CD4-positive, CD25-positive, alpha-beta regulatory T cell (primary cell): ENCODE measurements at regions not wholly inside any gene's neighbourhood (a gene's known extent, or its start where the extent isn't known, plus 50 kb on each side); places are given as distances from the start of the nearest gene placed in this dataset.
"Not testable (repeated sequence)": the region's sequence is repeated elsewhere in the genome, so short reads cannot be mapped to it uniquely, and the experiment has no call there.

Experiments used
- ATAC-seq, 2 donors: fragments of 150-1000 bp; cut with Tn5 transposase; one replicate each; pipeline ENCODE4 v1.10.0; 2021; ENCODE audit warnings: low read depth in 2 of 2, moderate number of reproducible peaks in 2 of 2, moderate library complexity in 1 of 2
- DNase-seq, 3 donors: peaks; one replicate each; pipeline versions ENCODE4 v3.0.0 to v3.0.0-alpha.2; 2012 to 2022; ENCODE audit warnings: mixed read lengths in 1 of 3
- H3K27ac ChIP-seq: one replicate; pipeline ENCODE4 v1.7.0; 2013; ENCODE audit warnings: mild to moderate bottlenecking, low read length; ENCODE audit not compliant: insufficient read depth, poor library complexity, severe bottlenecking
- H3K27me3 ChIP-seq: one replicate; pipeline ENCODE4 v1.7.0; 2013; ENCODE audit warnings: low read length; ENCODE audit not compliant: control insufficient read depth, insufficient read depth
- H3K36me3 ChIP-seq: one replicate; pipeline ENCODE4 v1.7.0; 2013; ENCODE audit warnings: mild to moderate bottlenecking, low read length, moderate library complexity; ENCODE audit not compliant: control insufficient read depth, insufficient read depth
- H3K4me1 ChIP-seq: 2 replicates; pipeline ENCODE4 v1.7.0; 2013; ENCODE audit warnings: mild to moderate bottlenecking, low read length; ENCODE audit not compliant: insufficient read depth, control insufficient read depth, poor library complexity, severe bottlenecking
- H3K4me3 ChIP-seq: one replicate; pipeline ENCODE4 v1.7.0; 2013; ENCODE audit warnings: low read depth, mild to moderate bottlenecking, low read length, moderate library complexity
- H3K9me3 ChIP-seq, 2 experiments: 1 replicate in 1 of 2; 2 replicates in 1 of 2; pipeline ENCODE4 v1.7.0; 2013; ENCODE audit warnings: low read length in 2 of 2, mild to moderate bottlenecking in 1 of 2, moderate library complexity in 1 of 2; ENCODE audit not compliant: control insufficient read depth in 2 of 2
- H3K27ac Mint-ChIP-seq, 3 donors: one replicate each; pipeline ENCODE4 v1.8.0; 2020 to 2022; ENCODE audit warnings: mild to moderate bottlenecking in 3 of 3, mixed read lengths in 3 of 3, moderate library complexity in 2 of 3
- H3K27me3 Mint-ChIP-seq: one replicate; pipeline ENCODE4 v1.8.0; 2022; ENCODE audit warnings: mild to moderate bottlenecking, mixed read lengths
- H3K36me3 Mint-ChIP-seq: one replicate; pipeline ENCODE4 v1.8.0; 2020; ENCODE audit warnings: mixed read lengths
- H3K4me1 Mint-ChIP-seq, 4 donors: one replicate each; pipeline ENCODE4 v1.8.0; 2020 to 2022; ENCODE audit warnings: mixed read lengths in 4 of 4, mild to moderate bottlenecking in 1 of 4
- H3K4me3 Mint-ChIP-seq, 4 donors: one replicate each; pipeline ENCODE4 v1.8.0; 2020 to 2022; ENCODE audit warnings: mild to moderate bottlenecking in 4 of 4, mixed read lengths in 4 of 4, moderate library complexity in 3 of 4
- H3K9me3 Mint-ChIP-seq, 7 donors: one replicate each; pipeline ENCODE4 v1.8.0; 2020 to 2022; ENCODE audit warnings: mixed read lengths in 7 of 7, mild to moderate bottlenecking in 3 of 7, moderate library complexity in 2 of 7

DNA sequence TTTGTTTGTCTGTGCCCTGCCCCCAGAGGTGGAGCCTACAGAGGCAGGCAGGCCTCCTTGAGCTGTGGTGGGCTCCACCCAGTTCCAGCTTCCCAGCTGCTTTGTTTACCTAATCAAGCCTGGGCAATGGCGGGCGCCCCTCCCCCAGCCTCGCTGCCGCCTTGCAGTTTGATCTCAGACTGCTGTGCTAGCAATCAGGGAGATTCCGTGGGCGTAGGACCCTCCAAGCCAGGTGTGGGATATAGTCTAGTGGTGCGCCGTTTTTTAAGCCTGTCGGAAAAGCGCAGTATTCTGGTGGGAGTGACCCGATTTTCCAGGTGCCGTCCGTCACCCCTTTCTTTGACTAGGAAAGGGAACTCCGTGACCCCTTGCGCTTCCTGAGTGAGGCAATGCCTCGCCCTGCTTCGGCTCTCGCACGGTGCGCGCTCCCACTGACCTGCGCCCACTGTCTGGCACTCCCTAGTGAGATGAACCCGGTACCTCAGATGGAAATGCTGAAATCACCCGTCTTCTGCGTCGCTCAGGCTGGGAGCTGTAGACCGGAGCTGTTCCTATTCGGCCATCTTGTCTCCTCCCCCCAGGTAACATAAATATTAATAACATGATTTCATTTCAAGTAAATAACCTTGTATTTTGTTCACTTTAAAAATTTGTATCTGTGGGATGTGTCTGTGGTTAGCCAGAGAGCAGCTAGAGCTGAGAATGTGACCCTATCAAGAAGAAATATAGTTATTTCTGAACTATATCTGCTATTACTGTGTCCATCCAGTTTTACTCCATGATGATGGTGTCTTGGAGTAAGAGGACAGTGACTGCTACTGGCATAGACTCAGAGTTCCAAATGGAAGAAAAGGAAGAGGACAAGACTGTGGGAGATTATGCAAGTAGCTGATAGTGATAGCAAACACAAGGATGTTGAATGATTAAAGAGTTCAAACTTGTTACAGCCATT lies 305.1 kb upstream of the TCF4 start:
- H3K27me3 ChIP-seq, H3K4me3 Mint-ChIP-seq, H3K27me3 Mint-ChIP-seq, ATAC-seq, H3K4me1 ChIP-seq, H3K9me3 ChIP-seq, H3K36me3 Mint-ChIP-seq, DNase-seq, H3K27ac Mint-ChIP-seq, H3K4me3 ChIP-seq, H3K4me1 Mint-ChIP-seq, H3K27ac ChIP-seq, H3K36me3 ChIP-seq: not testable (repeated sequence)
- peaks cover 0 to 11% (median 3%) of the 10 kb centered on the region in 7 donors for H3K9me3 Mint-ChIP-seq

DNA sequence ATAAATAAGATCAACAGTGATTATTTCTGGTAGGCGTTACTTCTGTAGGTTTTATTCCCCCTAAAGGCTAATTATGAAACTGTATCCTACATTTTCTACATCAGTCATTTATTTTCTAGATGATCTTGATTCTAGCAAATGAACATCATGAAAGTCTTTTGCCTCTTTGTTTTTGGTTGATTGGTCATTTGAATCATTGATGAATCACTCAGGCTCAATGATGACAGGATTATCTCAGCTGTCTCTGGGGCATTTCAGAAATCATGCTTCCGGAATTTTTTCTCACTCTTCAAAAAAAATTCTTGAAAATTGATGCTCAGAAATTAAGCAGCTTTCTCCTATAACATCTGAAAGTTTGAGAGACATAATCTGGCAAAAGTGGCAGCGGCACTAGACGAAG lies 298.9 kb upstream of the TCF4 start:
- H3K4me1 Mint-ChIP-seq: no peaks in the 10 kb centered on the region
- no peaks in the 10 kb centered on the region for H3K36me3 Mint-ChIP-seq
- Histone ChIP-seq H3K27ac (no peak overlapping the region), H3K27me3 (no peaks in the 10 kb centered on the region), H3K4me3 (no peak overlapping the region), H3K9me3 (no peaks in the 10 kb centered on the region), H3K36me3 (no peaks in the 10 kb centered on the region), H3K4me1 (no peaks in the 10 kb centered on the region)
- H3K27me3 Mint-ChIP-seq: no peaks in the 10 kb centered on the region
- ATAC-seq (no peak), DNase-seq (no peak)
- peaks cover 0 to 2% (median 0%) of the 10 kb centered on the region in 7 donors for H3K9me3 Mint-ChIP-seq
- no peak overlapping the region for H3K27ac Mint-ChIP-seq
- H3K4me3 Mint-ChIP-seq: no peak overlapping the region

DNA sequence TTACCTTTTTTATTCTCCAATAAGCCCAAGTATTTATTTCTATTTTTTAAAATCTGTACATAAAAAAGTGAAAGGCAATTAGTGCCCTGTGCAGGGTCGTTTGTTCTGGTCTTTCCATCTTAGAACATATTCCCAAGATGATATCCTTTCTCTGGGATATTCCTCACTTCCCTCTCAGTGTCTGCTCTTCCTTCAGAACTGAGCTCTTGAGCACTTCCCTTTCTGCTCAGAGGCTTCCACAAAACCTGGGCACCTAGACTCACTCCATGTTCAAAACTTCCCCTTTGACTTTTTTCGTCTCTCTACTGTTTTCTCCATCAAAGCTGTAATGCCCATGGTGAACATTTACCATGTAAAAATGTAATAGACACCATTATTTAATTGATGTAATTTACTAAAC lies 296.5 kb upstream of the TCF4 start:
- Mint-ChIP-seq H3K27ac (no peak overlapping the region), H3K4me1 (no peaks in the 10 kb centered on the region), H3K4me3 (no peak overlapping the region), H3K9me3 (peaks cover 0 to 6% (median 0%) of the 10 kb centered on the region in 7 donors), H3K27me3 (no peaks in the 10 kb centered on the region), H3K36me3 (no peaks in the 10 kb centered on the region)
- no peak for ATAC-seq
- Histone ChIP-seq H3K9me3 (no peaks in the 10 kb centered on the region), H3K27ac (no peak overlapping the region), H3K4me1 (no peaks in the 10 kb centered on the region), H3K27me3 (no peaks in the 10 kb centered on the region), H3K36me3 (no peaks in the 10 kb centered on the region), H3K4me3 (no peak overlapping the region)
- no peak for DNase-seq

DNA sequence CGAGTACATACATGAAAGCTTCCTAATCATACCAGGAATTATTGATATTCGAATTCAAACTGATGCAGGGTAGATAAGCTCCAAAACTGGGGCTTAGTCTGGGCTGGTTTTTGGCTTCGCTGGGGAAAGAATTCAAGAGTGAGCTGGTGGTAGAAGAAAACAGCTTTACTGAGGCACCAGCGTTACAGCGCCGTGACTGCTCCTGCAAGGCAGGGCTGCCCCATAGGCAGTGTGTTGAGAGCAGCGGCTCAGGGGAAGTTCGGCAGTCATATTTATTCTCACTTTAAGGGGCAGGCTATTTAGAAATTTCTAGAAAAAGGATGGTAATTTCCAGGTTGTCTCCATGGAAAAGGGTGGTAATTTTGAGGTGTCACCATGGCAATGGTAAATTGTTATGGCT lies 292.6 kb upstream of the TCF4 start:
- Histone ChIP-seq H3K27ac (no peak overlapping the region), H3K9me3 (no peaks in the 10 kb centered on the region), H3K4me1 (no peaks in the 10 kb centered on the region), H3K36me3 (no peaks in the 10 kb centered on the region), H3K27me3 (no peaks in the 10 kb centered on the region), H3K4me3 (no peak overlapping the region)
- no peaks in the 10 kb centered on the region for H3K4me1 Mint-ChIP-seq
- ATAC-seq (no peak), DNase-seq (no peak)
- H3K27me3 Mint-ChIP-seq: no peaks in the 10 kb centered on the region
- H3K36me3 Mint-ChIP-seq: no peaks in the 10 kb centered on the region
- H3K4me3 Mint-ChIP-seq: no peak overlapping the region
- no peak overlapping the region for H3K27ac Mint-ChIP-seq
- peaks cover 0 to 6% (median 1%) of the 10 kb centered on the region in 7 donors for H3K9me3 Mint-ChIP-seq

DNA sequence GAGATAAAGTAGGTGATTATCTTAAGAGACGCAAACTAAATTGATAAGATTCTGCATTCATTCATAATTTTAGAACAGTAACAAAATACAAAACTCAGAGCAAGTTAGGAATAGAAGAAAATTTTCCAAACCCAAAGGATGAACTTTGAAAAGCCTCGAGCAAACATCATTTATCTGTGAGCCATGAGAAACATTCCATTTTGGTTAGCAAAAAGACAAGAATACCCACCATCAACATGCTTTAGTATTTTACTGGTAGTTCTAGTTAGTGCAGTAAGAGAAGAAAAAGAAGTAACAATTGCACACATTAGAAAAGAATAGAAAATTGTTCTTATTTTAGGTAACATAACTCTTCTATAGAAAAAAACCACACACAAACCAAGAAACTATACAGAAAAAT lies 291.3 kb upstream of the TCF4 start:
- Mint-ChIP-seq H3K9me3 (peaks cover 0 to 6% (median 1%) of the 10 kb centered on the region in 7 donors), H3K36me3 (no peaks in the 10 kb centered on the region), H3K4me3 (no peak overlapping the region), H3K27ac (no peak overlapping the region), H3K4me1 (no peaks in the 10 kb centered on the region), H3K27me3 (no peaks in the 10 kb centered on the region)
- no peak overlapping the region for H3K4me3 ChIP-seq
- H3K27ac ChIP-seq: no peak overlapping the region
- no peaks in the 10 kb centered on the region for H3K27me3 ChIP-seq
- DNase-seq (no peak), ATAC-seq (no peak)
- H3K36me3 ChIP-seq: no peaks in the 10 kb centered on the region
- no peaks in the 10 kb centered on the region for H3K9me3 ChIP-seq
- no peaks in the 10 kb centered on the region for H3K4me1 ChIP-seq

DNA sequence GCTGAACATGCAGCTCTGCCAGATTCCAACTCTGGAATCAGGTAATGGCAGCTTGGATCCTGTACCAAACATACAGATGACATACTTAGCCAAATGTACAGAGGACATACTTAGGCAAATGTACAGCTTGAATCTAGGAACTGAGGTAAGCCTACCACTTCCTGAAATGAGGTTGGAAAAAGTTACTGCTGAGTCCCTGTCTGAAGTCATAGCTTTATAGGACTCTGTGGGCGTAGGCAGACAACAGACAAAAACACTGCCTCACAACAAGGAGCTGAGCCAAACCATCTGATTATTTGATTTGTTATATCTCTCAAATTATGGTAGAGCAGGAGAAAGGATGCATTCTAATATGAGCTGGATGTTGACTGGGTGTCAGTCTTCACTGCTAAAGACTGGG lies 290.2 kb upstream of the TCF4 start:
- no peak overlapping the region for H3K27ac ChIP-seq
- H3K36me3 ChIP-seq: no peaks in the 10 kb centered on the region
- H3K9me3 Mint-ChIP-seq: peaks cover 0 to 6% (median 1%) of the 10 kb centered on the region in 7 donors
- DNase-seq: no peak
- H3K4me1 Mint-ChIP-seq: no peaks in the 10 kb centered on the region
- no peaks in the 10 kb centered on the region for H3K27me3 Mint-ChIP-seq
- H3K27me3 ChIP-seq: no peaks in the 10 kb centered on the region
- no peaks in the 10 kb centered on the region for H3K36me3 Mint-ChIP-seq
- H3K9me3 ChIP-seq: no peaks in the 10 kb centered on the region
- H3K27ac Mint-ChIP-seq: no peak overlapping the region
- H3K4me3 Mint-ChIP-seq: no peak overlapping the region
- H3K4me3 ChIP-seq: no peak overlapping the region
- no peak for ATAC-seq
- H3K4me1 ChIP-seq: no peaks in the 10 kb centered on the region

DNA sequence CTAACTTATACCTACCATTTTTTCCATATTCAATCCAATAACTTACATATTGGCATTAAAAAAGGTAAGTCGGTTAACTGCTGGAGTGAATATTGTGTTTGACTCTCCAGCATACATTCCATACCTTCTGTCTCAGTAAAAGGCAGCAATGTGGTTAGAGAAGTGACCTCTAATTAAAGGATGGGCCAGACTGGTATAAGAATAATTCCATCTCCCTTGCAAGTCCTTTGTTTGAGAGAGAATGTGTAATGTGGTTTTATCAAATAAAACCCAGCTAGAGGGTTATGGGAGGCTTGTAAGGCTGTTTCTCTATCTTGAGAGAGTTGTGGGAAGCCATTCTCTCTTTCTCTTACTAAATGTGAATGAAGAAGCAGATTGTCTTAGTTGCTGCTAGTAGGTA lies 289.3 kb upstream of the TCF4 start:
- ATAC-seq (no peak), DNase-seq (no peak)
- no peak overlapping the region for H3K4me3 ChIP-seq
- no peaks in the 10 kb centered on the region for H3K4me1 Mint-ChIP-seq
- no peak overlapping the region for H3K4me3 Mint-ChIP-seq
- no peaks in the 10 kb centered on the region for H3K36me3 ChIP-seq
- no peaks in the 10 kb centered on the region for H3K27me3 Mint-ChIP-seq
- no peaks in the 10 kb centered on the region for H3K36me3 Mint-ChIP-seq
- no peak overlapping the region for H3K27ac Mint-ChIP-seq
- no peaks in the 10 kb centered on the region for H3K9me3 ChIP-seq
- H3K27ac ChIP-seq: no peak overlapping the region
- no peaks in the 10 kb centered on the region for H3K4me1 ChIP-seq
- H3K9me3 Mint-ChIP-seq: peaks cover 0 to 6% (median 1%) of the 10 kb centered on the region in 7 donors
- H3K27me3 ChIP-seq: no peaks in the 10 kb centered on the region

DNA sequence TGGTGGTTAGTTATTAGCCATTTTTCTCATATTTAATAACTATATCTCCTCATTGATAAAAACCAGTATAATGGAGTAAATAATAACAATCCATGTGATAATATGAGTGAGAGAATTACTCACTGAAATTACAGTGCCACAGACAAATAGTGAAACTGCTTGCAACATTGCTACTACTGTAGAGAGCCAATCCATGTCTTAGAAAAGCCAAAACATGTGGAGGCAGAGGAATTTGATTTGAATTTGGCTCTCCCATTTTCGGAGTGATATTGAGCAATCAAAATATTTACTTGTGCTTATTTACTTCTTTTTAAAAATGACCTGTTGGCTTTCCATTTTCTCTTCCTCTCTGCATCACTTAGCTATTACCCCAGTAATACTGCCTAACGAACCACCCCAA lies 288.3 kb upstream of the TCF4 start:
- no peaks in the 10 kb centered on the region for H3K36me3 Mint-ChIP-seq
- no peak for ATAC-seq
- Histone ChIP-seq H3K27me3 (no peaks in the 10 kb centered on the region), H3K4me3 (no peak overlapping the region), H3K36me3 (no peaks in the 10 kb centered on the region), H3K9me3 (no peaks in the 10 kb centered on the region), H3K27ac (no peak overlapping the region), H3K4me1 (no peaks in the 10 kb centered on the region)
- no peak overlapping the region for H3K4me3 Mint-ChIP-seq
- no peaks in the 10 kb centered on the region for H3K27me3 Mint-ChIP-seq
- no peak for DNase-seq
- H3K27ac Mint-ChIP-seq: no peak overlapping the region
- no peaks in the 10 kb centered on the region for H3K4me1 Mint-ChIP-seq
- H3K9me3 Mint-ChIP-seq: peaks cover 0 to 7% (median 0%) of the 10 kb centered on the region in 7 donors
